G401 (cell line): ENCODE measurements at regions not wholly inside any gene's neighbourhood (a gene's known extent, or its start where the extent isn't known, plus 50 kb on each side); places are given as distances from the start of the nearest gene placed in this dataset.

ENCODE experiments used
- DNase-seq: peaks from one replicate; pipeline ENCODE4 v3.0.0-alpha.2; 2015; ENCODE audit warnings: low spot score
- in situ Hi-C: cut with HindIII; loops from 2 replicates; pipeline ENCODE4 v1.10.0; 2016; ENCODE audit warnings: low sequenced_read_pairs, mixed read lengths

GRCh38 chr13:85935868-85936467 lies 136.7 kb upstream of the SLITRK6 start:
- DNase-seq = no peak
- in situ Hi-C loops = no loop called here

- in situ Hi-C loops = no loop called here
- DNase-seq = no peak
Measured at GRCh38 chr13:85930108-85930507, 130.9 kb upstream of the SLITRK6 start.

- in situ Hi-C loops = no loop called here
- no peak for DNase-seq
Measured at GRCh38 chr13:85910962-85911361, 111.7 kb upstream of the SLITRK6 start.

GRCh38 chr13:85900521-85900920 lies 101.3 kb upstream of the SLITRK6 start:
- in situ Hi-C loops = no loop called here
- DNase-seq = no peak

GRCh38 chr13:85896516-85897450 lies 97.6 kb upstream of the SLITRK6 start:
- no peak for DNase-seq
- in situ Hi-C loops = no loop called here

- in situ Hi-C loops = no loop called here
- DNase-seq = no peak
Measured at GRCh38 chr13:85887406-85887805, 88.2 kb upstream of the SLITRK6 start.

- DNase-seq = no peak
- in situ Hi-C loops = no loop called here
Measured at GRCh38 chr13:85879014-85879413, 79.8 kb upstream of the SLITRK6 start.

GRCh38 chr13:85864963-85865530 lies 65.8 kb upstream of the SLITRK6 start:
- in situ Hi-C loops = no loop called here
- DNase-seq = no peak

- no peak for DNase-seq
- in situ Hi-C loops = no loop called here
Measured at GRCh38 chr13:85853901-85854663, 54.9 kb upstream of the SLITRK6 start.

- in situ Hi-C loops = no loop called here
- no peak for DNase-seq
Measured at GRCh38 chr13:85853161-85853894, 54.1 kb upstream of the SLITRK6 start.
